Duodenal mucosa (tissue), 2 donors: ENCODE measurements at regions not wholly inside any gene's neighbourhood (a gene's known extent, or its start where the extent isn't known, plus 50 kb on each side); places are given as distances from the start of the nearest gene placed in this dataset.

Experiments
- H3K27ac ChIP-seq: one replicate; pipeline ENCODE4 v1.7.0; 2013; ENCODE audit warnings: low read depth, low read length
- H3K27me3 ChIP-seq, 2 donors: one replicate each; pipeline ENCODE4 v1.7.0; 2013; ENCODE audit warnings: low read length in 2 of 2, control low read depth in 1 of 2; ENCODE audit not compliant: insufficient read depth in 2 of 2, control insufficient read depth in 1 of 2
- H3K36me3 ChIP-seq, 2 donors: one replicate each; pipeline ENCODE4 v1.7.0; 2013; ENCODE audit warnings: low read length in 2 of 2, control low read depth in 1 of 2; ENCODE audit not compliant: insufficient read depth in 2 of 2, control insufficient read depth in 1 of 2
- H3K4me1 ChIP-seq, 2 donors: one replicate each; pipeline ENCODE4 v1.7.0; 2013; ENCODE audit warnings: low read length in 2 of 2, control low read depth in 1 of 2; ENCODE audit not compliant: insufficient read depth in 2 of 2, control insufficient read depth in 1 of 2
- H3K4me3 ChIP-seq, 2 donors: one replicate each; pipeline ENCODE4 v1.7.0; 2013; ENCODE audit warnings: low read length in 2 of 2, low read depth in 1 of 2
- H3K9ac ChIP-seq, 2 donors: one replicate each; pipeline ENCODE4 v1.7.0; 2013; ENCODE audit warnings: low read length in 2 of 2, low read depth in 1 of 2
- H3K9me3 ChIP-seq, 2 donors: one replicate each; pipeline ENCODE4 v1.7.0; 2013; ENCODE audit warnings: low read length in 2 of 2, control low read depth in 1 of 2; ENCODE audit not compliant: control insufficient read depth in 1 of 2

DNA sequence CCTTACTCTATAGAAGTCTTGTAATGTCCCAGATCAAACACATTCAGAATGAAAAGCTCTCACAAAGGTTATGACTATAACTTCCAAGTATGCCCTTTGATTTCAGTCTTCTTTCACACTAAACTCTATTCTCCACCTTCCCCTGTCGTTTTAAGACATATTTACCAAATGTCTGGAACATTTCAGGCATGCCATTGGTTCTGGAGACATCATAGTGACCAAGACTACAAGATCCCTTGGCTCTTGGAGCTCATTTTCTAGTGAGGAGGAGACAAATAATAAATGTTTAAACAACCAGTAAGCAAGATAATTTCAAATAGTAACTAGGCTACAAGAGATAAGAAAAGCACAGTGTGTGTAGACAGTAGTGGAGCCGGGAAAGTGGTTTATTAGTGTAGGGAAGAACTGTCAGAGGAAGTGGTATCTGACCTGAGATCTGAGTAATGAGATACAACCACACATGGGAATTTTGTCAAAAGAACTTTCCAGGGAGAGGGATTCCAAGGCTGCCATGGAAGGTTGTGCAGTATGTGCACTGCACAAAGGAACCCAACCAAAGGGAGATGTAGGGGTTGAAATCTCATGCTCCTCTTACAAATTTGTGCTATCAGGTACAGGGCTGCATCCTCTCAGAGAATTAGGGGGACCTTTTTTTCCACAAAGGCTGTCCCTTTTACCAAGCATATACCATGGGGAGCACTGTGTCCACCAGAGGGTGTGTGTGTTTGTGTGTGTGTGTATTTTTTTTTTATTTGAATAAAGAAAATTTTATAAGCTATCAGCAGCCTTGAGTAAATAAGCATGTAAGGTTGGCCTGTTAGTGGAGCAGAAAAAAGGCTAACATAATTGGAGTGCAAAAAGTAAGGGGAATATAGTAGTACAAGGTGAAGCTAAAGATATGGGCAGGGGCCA, 1279.1 kb upstream of the WWC1 start:
- Histone ChIP-seq H3K4me3 (no peak overlapping the region), H3K27me3 (no peaks in the 10 kb centered on the region), H3K36me3 (no peaks in the 10 kb centered on the region), H3K27ac (no peak overlapping the region), H3K9me3 (no peaks in the 10 kb centered on the region), H3K9ac (no peak overlapping the region), H3K4me1 (no peaks in the 10 kb centered on the region)

DNA sequence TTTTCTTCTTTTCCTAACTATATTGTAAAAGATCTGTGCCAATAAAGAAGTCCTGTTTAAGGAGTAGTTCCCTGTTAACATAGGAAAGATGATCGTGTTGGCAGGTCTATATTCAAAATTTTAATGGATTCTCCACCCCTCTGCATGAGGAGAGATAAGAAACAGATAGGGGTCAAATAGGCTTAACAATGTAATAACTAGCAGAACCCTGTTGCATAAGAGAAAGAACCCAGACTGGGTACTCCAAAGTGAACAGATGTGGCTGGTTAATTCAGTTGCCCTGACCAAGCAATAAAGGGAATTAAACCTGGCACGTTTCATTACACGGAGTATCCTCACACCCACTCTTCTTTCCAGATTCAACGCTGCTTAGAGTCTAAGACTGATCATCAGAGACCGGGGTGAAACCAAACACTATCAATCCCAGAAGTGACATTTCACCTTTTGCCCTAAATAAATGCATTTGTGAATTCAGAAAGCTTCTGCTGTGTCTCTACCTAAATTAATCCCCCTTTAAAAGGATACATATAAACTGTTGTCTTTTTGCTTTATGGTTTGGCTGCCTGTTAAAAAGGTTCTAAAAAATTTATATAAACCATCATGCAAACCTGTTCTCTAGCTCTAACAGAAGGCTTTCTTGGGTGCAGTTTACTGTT, 1276.9 kb upstream of the WWC1 start:
- H3K4me3 ChIP-seq, result no peak overlapping the region
- no peaks in the 10 kb centered on the region for H3K9me3 ChIP-seq
- no peaks in the 10 kb centered on the region for H3K4me1 ChIP-seq
- no peak overlapping the region for H3K27ac ChIP-seq
- no peak overlapping the region for H3K9ac ChIP-seq
- H3K27me3 ChIP-seq, result no peaks in the 10 kb centered on the region
- H3K36me3 ChIP-seq, result no peaks in the 10 kb centered on the region

GRCh38 chr5:167020418-167020817, 1271.0 kb upstream of the WWC1 start:
- no peaks in the 10 kb centered on the region for H3K9me3 ChIP-seq
- H3K27ac ChIP-seq, result no peak overlapping the region
- H3K4me3 ChIP-seq, result no peak overlapping the region
- H3K4me1 ChIP-seq, result no peaks in the 10 kb centered on the region
- no peaks in the 10 kb centered on the region for H3K36me3 ChIP-seq
- no peaks in the 10 kb centered on the region for H3K27me3 ChIP-seq
- no peak overlapping the region for H3K9ac ChIP-seq

DNA sequence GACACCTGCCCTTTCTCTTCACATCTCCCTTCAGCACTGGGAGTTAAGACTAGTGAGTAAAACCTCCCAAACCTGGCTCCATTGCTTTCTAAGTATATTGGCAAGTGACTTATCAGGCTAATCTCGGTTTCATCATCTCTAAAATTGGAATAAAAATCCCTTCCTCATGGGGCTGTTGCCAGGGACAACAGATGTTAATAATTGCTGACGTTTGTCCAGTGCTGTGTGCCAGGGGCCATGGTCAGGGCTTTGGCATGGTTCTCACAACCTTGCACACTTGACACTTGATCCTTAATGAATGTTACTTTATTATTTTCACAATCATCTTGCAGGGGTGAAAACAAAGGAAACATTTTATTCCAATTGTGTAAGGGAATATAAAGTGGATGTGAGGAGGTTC, 1262.0 kb upstream of the WWC1 start:
- H3K4me1 ChIP-seq, result no peaks in the 10 kb centered on the region
- no peak overlapping the region for H3K9ac ChIP-seq
- no peaks in the 10 kb centered on the region for H3K9me3 ChIP-seq
- H3K27me3 ChIP-seq, result no peaks in the 10 kb centered on the region
- H3K27ac ChIP-seq, result no peak overlapping the region
- no peaks in the 10 kb centered on the region for H3K36me3 ChIP-seq
- H3K4me3 ChIP-seq, result no peak overlapping the region

DNA sequence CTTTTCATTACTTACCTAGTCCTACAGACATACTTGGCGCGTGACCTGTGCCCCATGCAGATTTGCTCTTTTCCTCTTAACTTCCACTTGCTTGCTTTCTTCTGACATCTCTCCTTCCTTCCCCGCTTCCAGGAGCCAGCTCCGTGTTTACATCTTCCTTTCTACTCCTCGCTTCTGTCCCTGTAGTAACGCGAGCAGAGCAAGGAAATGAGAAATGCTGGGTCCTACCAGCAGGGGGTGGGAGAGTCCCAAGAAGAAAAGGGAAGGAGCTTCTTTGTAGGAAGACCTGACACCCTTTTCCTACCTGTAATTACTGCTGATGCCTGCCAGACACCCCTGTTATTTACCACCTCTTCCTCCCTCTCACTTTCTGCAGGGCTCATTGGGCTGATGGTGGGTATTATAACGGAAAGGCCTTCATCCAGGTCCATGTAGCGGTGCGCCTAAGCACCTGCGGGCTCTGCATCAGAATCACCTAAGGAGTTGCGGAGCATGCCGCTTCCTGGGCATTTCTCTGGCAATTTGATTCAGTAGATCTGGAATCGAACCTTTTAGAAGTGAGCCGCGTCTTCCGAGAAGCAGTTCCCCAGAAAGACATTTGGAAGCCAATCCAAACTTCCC, 1260.8 kb upstream of the WWC1 start:
- Histone ChIP-seq H3K36me3 (no peaks in the 10 kb centered on the region), H3K4me1 (no peaks in the 10 kb centered on the region), H3K4me3 (no peak overlapping the region), H3K27me3 (no peaks in the 10 kb centered on the region), H3K27ac (no peak overlapping the region), H3K9ac (no peak overlapping the region), H3K9me3 (no peaks in the 10 kb centered on the region)

- H3K27me3 ChIP-seq, result no peaks in the 10 kb centered on the region
- no peaks in the 10 kb centered on the region for H3K36me3 ChIP-seq
- H3K27ac ChIP-seq, result no peak overlapping the region
- H3K4me1 ChIP-seq, result no peaks in the 10 kb centered on the region
- no peak overlapping the region for H3K9ac ChIP-seq
- H3K9me3 ChIP-seq, result no peaks in the 10 kb centered on the region
- H3K4me3 ChIP-seq, result no peak overlapping the region
Measured at GRCh38 chr5:167036585-167036984, 1254.9 kb upstream of the WWC1 start.

- no peaks in the 10 kb centered on the region for H3K9me3 ChIP-seq
- no peaks in the 10 kb centered on the region for H3K4me1 ChIP-seq
- no peak overlapping the region for H3K4me3 ChIP-seq
- no peaks in the 10 kb centered on the region for H3K36me3 ChIP-seq
- H3K27me3 ChIP-seq, result no peaks in the 10 kb centered on the region
- no peak overlapping the region for H3K27ac ChIP-seq
- no peak overlapping the region for H3K9ac ChIP-seq
Measured at GRCh38 chr5:167049043-167049663, 1242.3 kb upstream of the WWC1 start.

GRCh38 chr5:167049771-167050567, 1241.5 kb upstream of the WWC1 start:
- Histone ChIP-seq H3K9ac (no peak overlapping the region), H3K36me3 (no peaks in the 10 kb centered on the region), H3K9me3 (no peaks in the 10 kb centered on the region), H3K4me3 (no peak overlapping the region), H3K4me1 (no peaks in the 10 kb centered on the region), H3K27ac (no peak overlapping the region), H3K27me3 (no peaks in the 10 kb centered on the region)

- Histone ChIP-seq H3K4me3 (no peak overlapping the region), H3K9ac (no peak overlapping the region), H3K27ac (no peak overlapping the region), H3K4me1 (no peaks in the 10 kb centered on the region), H3K27me3 (no peaks in the 10 kb centered on the region), H3K36me3 (no peaks in the 10 kb centered on the region), H3K9me3 (no peaks in the 10 kb centered on the region)
Measured at GRCh38 chr5:167050568-167051401, 1240.7 kb upstream of the WWC1 start.
